ENCODE measurements at regions not wholly inside any gene's neighbourhood (a gene's known extent, or its start where the extent isn't known, plus 50 kb on each side); places are given as distances from the start of the nearest gene placed in this dataset.
"Not testable (repeated sequence)": the region's sequence is repeated elsewhere in the genome, so short reads cannot be mapped to it uniquely, and the experiment has no call there.

- no peak for DNase-seq (ENCODE audit: low read depth)
These were observed 221.7 kb upstream of the RXFP2 start for GRCh38 chr13:31517599-31517998.

- DNase-seq (ENCODE audit: low read depth) = no peak
These were observed 220.7 kb upstream of the RXFP2 start for GRCh38 chr13:31518645-31519044.

GRCh38 chr13:31521435-31521834, 217.9 kb upstream of the RXFP2 start:
- DNase-seq (ENCODE audit: low read depth) = no peak

GRCh38 chr13:31522396-31522795, 216.9 kb upstream of the RXFP2 start:
- DNase-seq (ENCODE audit: low read depth) = no peak

- peak; percentile 18 for DNase-seq (ENCODE audit: low read depth)
These were observed 211.2 kb upstream of the RXFP2 start for GRCh38 chr13:31528176-31528575.

GRCh38 chr13:31528758-31529157, 210.6 kb upstream of the RXFP2 start:
- DNase-seq (ENCODE audit: low read depth) = no peak

- no peak for DNase-seq (ENCODE audit: low read depth)
These were observed 208.4 kb upstream of the RXFP2 start for GRCh38 chr13:31530922-31531321.

GRCh38 chr13:31537052-31537451, 202.3 kb upstream of the RXFP2 start:
- no peak for DNase-seq (ENCODE audit: low read depth)

GRCh38 chr13:31538067-31539042, 201.0 kb upstream of the RXFP2 start:
- DNase-seq (ENCODE audit: low read depth) = peak; percentile 80

GRCh38 chr13:31540281-31540680, 199.0 kb upstream of the RXFP2 start:
- DNase-seq (ENCODE audit: low read depth) = peak; percentile 28

GRCh38 chr13:31543190-31543589, 196.1 kb upstream of the RXFP2 start:
- DNase-seq (ENCODE audit: low read depth) = no peak

- peak; percentile 54 for DNase-seq (ENCODE audit: low read depth)
These were observed 193.7 kb upstream of the RXFP2 start for GRCh38 chr13:31545616-31546015.

- peak; percentile 81 for DNase-seq (ENCODE audit: low read depth)
These were observed 182.9 kb upstream of the RXFP2 start for GRCh38 chr13:31556376-31556775.

GRCh38 chr13:31584221-31584620, 155.1 kb upstream of the RXFP2 start:
- DNase-seq (ENCODE audit: low read depth) = not testable (repeated sequence)

- DNase-seq (ENCODE audit: low read depth) = no peak
These were observed 151.5 kb upstream of the RXFP2 start for GRCh38 chr13:31587698-31588266.

- no peak for DNase-seq (ENCODE audit: low read depth)
These were observed 151.0 kb upstream of the RXFP2 start for GRCh38 chr13:31588316-31588715.

- no peak for DNase-seq (ENCODE audit: low read depth)
These were observed 150.4 kb upstream of the RXFP2 start for GRCh38 chr13:31588893-31589292.

GRCh38 chr13:31591642-31592233, 147.6 kb upstream of the RXFP2 start:
- DNase-seq (ENCODE audit: low read depth) = no peak

GRCh38 chr13:31594056-31594455, 145.3 kb upstream of the RXFP2 start:
- no peak for DNase-seq (ENCODE audit: low read depth)

- DNase-seq (ENCODE audit: low read depth) = no peak
These were observed 143.8 kb upstream of the RXFP2 start for GRCh38 chr13:31595563-31595962.

- DNase-seq (ENCODE audit: low read depth) = no peak
These were observed 140.3 kb upstream of the RXFP2 start for GRCh38 chr13:31598990-31599389.

- no peak for DNase-seq (ENCODE audit: low read depth)
These were observed 134.1 kb upstream of the RXFP2 start for GRCh38 chr13:31605076-31605860.

All from ELR (cell line).